ENCODE measurements at regions not wholly inside any gene's neighbourhood (a gene's known extent, or its start where the extent isn't known, plus 50 kb on each side); places are given as distances from the start of the nearest gene placed in this dataset.
"Not testable (repeated sequence)": the region's sequence is repeated elsewhere in the genome, so short reads cannot be mapped to it uniquely, and the experiment has no call there.

DNA sequence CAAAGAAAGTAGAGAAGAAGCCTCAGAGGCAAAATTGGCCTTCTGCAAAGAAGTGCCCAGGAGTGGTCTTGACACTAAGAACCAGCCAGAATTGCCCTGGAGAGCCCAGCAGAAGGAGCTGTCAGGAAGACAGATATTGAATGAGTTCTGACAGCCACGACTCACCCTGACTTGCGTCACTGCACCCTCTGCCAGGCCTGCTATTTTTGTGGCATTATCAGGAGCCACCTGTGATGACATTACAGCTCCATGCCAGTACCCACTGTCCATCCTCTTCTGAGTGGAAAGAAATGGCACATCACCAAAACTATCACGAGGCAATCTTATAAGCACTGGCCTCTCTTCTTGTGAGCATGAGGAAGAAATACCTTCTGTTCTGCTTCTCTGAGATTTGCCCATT, 67.7 kb downstream of the SMIM20 start:
- DNase-seq = no peak

GRCh38 chr4:25982962-25983361, 68.9 kb downstream of the SMIM20 start:
- DNase-seq = no peak

- DNase-seq = no peak
Measured at GRCh38 chr4:25984266-25984665, 70.2 kb downstream of the SMIM20 start.

DNA sequence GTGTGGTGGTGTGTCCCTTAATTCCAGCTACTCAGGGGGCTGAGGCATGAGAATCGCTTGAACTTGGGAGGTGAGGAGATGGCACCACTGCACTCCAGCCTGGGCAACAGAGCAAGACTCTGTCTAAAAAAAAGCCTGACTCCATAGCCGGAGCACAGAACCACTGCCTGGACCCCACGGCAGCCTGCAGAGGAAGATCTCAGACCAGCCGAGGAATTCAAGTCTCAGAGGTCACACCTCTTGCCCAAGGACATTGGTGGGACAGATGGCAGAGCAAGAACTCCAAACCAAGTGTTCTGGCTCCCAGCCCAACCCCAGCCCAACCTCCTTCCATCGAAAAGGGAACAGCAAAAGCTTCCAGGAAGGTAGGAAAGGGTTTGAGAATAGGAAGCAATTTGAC, 70.8 kb downstream of the SMIM20 start:
- DNase-seq = no peak

- no peak for DNase-seq
Measured at GRCh38 chr4:25986807-25987206, 72.8 kb downstream of the SMIM20 start.

DNA sequence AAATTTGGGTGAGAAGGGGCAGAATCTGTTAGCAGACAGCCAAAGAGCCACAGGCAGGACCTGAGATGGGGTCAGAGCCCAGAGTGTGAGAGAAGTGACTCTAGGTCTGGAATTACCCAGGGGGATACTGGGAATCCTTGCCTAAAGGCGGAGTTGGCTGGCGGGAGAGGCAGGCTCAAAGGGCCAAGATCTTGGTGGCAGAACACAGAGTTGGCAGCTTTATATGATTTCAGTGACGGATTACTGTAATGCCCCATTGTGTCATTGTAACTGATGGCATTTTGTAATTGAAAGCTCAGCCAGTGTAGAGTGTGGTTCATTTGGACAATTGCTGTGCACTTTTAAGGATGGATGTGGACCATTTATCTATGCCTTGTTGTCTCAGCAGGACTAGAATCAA, 77.3 kb downstream of the SMIM20 start:
- DNase-seq = no peak

DNA sequence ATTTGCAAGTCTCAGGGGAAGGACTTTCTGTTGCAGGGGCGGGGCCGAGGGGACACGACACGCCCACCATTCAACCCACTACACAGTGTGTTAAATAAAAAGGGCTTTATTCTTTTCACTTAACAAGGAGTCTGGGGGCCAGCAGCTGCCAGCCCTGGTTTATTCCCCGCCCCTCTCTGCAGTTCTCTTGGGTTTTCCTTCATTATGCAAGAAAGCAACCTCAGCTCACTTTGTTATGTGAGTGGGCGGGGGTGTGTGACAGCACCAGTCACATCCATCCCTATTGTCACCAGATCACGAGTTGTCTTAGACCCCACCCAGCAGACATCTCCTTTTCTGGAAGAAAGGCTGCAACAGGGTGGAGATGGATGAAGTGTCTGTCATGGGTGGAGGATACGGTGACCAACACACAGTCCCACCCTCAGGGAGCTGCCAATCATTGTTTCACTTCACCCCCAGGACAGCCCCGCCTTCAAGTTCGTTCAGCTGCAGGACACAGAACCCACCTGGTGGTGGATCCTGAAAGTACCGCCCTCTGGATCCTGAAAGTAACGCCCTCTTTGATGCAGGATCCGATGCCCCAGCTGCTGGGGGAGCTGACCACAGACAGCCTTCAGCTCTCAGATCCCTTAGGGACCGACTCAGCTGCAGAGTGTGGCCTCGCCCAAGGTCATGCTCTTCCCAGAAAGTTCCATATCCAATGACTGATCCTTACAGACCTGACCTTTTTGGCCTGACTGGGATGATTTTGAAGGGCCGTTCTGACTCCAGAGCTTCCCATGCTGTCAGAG, 79.6 kb downstream of the SMIM20 start:
- DNase-seq = no peak

- not testable (repeated sequence) for DNase-seq
Measured at GRCh38 chr4:25994577-25994976, 80.6 kb downstream of the SMIM20 start.

- no peak for DNase-seq
Measured at GRCh38 chr4:26000274-26000950, 86.4 kb downstream of the SMIM20 start.

DNA sequence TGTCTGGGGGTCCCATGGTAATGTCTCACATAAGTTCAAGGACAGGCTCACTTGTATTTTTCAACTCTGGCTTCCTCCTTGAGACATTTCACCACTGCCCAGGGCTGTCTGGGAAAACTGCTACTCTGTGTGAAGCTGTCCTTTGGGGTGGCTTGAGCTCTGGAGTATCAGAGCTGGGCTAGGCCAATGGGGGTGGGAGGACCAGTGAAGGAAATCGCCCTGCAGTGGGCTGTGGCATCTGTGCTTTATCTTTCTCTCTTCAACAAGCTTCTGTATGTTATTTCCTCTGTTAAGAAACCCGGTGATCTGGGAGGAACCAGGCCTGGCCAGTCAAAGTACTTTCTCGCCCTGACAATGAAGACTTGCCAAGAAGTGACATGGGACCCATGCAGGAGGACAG, 87.4 kb downstream of the SMIM20 start:
- no peak for DNase-seq

DNA sequence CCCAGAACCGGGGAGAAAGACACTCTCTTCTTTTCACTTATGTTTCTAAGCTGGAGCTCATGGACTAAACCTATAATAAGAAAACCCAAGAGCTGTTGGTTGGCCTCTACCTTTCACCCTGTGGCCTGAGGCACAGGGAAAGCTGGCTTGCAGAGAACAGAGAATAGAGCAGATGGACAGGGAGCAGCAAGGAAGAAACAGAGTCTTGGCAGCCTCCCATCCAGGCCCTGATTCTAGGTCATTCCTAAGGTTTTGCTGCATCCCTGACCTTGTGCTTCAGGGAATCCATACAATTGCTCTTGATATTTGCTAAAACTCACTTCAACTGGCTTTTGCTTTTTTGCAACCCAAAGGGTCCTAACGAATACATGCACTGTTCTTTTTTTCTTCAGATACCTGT, 87.8 kb downstream of the SMIM20 start:
- no peak for DNase-seq

DNA sequence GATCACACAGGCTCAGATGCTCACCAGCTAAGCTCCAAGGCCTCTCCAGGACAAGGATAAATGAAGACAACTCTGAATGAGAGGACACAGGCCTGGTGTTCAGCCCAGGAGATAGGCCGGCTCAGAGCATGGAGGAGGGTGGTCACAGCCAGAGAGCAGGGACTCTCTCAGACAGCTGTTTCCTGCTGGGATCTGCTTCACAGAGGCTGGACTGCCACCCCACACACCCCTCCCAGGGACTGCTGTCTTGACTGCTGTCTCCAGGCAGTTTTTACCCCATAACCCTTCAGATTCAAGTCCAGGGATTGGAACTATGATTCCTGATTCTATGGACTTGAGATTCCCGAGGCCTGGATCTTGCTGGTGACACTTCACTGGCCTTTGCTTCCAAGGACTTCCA, 89.0 kb downstream of the SMIM20 start:
- DNase-seq = no peak

- no peak for DNase-seq
Measured at GRCh38 chr4:26004290-26004689, 90.3 kb downstream of the SMIM20 start.

DNA sequence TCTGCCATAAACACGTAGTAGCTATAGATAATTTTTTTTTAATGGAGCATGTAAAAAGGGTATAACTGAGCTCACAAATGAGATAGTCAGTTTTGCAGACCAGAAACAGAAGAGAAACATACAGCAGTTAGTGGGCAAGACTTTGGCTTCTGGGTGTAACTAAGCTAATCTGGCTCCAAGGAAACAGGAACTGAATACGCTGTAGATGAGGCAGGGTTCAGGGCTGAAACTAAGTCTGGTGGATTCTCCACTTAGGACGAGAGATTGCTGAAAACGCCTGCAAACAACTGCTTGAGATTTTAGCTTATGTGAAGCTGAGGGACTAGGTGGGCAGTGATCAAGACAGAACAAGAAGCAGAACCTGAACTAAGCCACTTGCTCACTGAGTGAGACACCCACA, 91.7 kb downstream of the SMIM20 start:
- DNase-seq = no peak

GRCh38 chr4:26008737-26009136, 94.7 kb downstream of the SMIM20 start:
- DNase-seq = no peak

DNA sequence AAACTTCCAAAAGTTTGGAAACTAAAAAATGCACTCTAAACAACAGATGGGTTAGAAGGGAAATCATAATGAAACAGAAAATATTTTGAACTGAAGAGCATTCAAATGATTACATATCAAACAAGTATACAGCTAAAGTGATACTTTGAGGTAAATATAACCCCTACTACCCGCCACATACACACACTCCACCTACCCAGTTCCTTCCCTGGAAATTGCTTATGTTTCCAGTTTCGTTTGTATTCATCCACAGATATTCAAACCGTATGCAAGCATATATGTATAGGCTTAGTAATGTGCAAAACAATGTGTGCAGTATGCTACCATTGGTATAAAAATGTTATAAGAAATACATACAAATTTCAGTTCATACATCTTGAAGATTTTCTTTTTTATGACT, 95.5 kb downstream of the SMIM20 start:
- DNase-seq = no peak

GRCh38 chr4:26010304-26010703, 96.3 kb downstream of the SMIM20 start:
- DNase-seq = no peak

DNA sequence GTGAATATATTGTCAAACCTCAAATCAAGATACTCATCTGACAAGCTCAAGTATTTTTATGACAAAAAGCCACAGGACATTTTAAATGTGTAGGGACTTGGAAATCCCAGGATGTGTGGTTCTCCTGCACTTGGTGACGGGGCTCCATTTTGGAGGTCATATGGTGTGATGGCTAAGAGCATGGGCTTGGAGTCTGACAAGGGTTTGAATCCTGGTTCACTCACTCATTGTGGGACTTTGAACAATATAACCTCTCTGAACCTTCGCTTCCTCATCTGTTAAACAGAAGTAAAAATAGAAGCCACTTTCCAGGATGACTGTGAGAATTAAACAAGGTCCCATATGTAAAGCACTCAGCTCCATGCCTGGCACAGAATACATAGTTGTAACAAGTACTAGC, 99.6 kb downstream of the SMIM20 start:
- DNase-seq = no peak

GRCh38 chr4:26015133-26015651, 101.2 kb downstream of the SMIM20 start:
- DNase-seq = no peak

DNA sequence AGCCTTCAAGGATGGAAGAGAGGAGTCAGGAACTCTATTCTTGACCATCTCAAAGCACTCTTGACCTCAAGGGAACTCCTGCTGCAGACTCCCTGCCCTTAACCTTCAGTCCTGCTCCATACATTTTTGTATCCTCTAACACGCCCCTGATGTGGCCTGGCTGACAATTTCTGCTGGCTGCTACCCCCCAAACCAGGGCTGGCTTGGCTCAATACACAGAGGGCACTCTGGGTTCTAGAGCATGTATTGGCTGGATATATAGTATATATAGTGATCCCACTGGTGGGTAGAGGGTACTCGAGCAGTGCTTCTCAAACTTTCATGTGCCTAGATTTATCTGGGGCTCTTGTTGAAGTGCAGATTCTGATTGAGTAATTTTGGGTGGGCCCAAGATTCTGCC, 101.9 kb downstream of the SMIM20 start:
- DNase-seq = no peak

DNA sequence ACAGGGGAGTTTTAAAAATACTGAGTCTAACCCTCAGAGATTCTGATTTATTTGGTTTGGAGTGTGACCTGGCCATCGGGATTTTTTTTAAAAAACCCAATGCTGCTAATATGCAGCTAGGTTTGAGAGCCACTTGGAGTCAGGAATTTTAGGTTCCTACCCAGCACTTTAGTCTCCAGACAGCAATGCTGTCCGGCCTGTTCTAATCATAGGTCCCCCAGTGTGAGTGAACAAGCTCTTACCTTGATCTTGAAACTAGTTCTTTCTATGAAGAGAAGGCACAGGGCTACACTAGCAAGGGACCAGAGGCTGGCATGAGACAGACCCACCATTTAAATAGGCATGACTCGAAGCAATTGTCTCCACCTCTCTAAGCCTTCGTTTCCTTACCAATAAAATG, 103.5 kb downstream of the SMIM20 start:
- DNase-seq = no peak

DNA sequence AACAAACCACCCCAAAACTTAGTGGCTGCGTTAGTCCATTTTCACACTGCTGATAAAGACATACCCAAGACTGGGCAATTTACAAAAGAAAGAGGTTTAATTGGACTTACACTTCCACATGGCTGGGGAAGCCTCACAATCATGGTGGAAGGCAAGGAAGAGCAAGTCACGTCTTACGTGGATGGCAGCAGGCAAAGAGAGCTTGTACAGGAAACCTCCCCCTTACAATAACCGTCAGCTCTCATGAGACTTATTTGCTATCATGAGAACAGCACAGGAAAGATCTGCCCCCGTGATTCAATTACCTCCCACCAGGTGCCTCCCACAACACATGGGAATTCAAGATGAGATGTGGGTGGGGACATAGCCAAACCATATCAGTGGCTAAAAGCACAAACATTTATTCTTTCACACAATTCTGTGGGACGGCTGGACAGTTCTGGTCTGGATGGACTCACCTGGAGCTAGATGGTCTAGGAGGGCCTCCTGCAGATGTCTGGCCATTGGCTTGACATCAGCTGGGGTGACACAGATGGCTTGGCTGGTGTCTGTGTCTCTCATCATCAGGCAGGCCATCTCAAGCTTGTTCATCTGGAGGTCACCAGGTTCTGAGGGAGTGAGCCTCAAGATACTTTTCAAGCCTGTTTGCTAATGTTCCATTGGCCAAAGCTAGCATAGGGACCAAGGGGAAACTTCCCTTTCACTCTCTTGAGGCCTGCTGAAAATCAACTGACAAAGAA, 104.1 kb downstream of the SMIM20 start:
- not testable (repeated sequence) for DNase-seq

GRCh38 chr4:26020083-26020668, 106.2 kb downstream of the SMIM20 start:
- DNase-seq = no peak
